PFSK-1 (cell line): ENCODE measurements at regions not wholly inside any gene's neighbourhood (a gene's known extent, or its start where the extent isn't known, plus 50 kb on each side); places are given as distances from the start of the nearest gene placed in this dataset.

Experiments used
- FOXP2 ChIP-seq: optimal IDR thresholded peaks from 2 replicates; pipeline ENCODE3; 2011; ENCODE audit warnings: borderline replicate concordance, control low read depth, inconsistent platforms; ENCODE audit not compliant: insufficient read depth; ENCODE audit errors: extremely low read length, extremely low read depth
- POLR2AphosphoS5 ChIP-seq: IDR thresholded peaks from 2 replicates; pipeline ENCODE4 v1.6.1; 2012; ENCODE audit warnings: low read depth, mild to moderate bottlenecking, control low read depth, low read length, moderate library complexity
- SIN3A ChIP-seq: IDR thresholded peaks from 2 replicates; pipeline ENCODE4 v1.6.1; 2012; ENCODE audit warnings: mild to moderate bottlenecking, low read length, moderate library complexity, borderline replicate concordance; ENCODE audit not compliant: insufficient read depth
- TAF1 ChIP-seq: IDR thresholded peaks from 2 replicates; pipeline ENCODE4 v1.6.1; 2012; ENCODE audit warnings: low read length, control low read depth, borderline replicate concordance; ENCODE audit not compliant: insufficient read depth
- TF ChIP-seq, protein P1 (sequence below), 2 experiments: IDR thresholded peaks; 2 replicates each; pipeline versions ENCODE4 v1.6.1 to v1.8.0; 2011 to 2012; ENCODE audit warnings: low read depth in 2 of 2, low read length in 2 of 2, control low read depth in 1 of 2, inconsistent platforms in 1 of 2, mild to moderate bottlenecking in 1 of 2, moderate library complexity in 1 of 2; ENCODE audit not compliant: insufficient read depth in 1 of 2

DNA sequence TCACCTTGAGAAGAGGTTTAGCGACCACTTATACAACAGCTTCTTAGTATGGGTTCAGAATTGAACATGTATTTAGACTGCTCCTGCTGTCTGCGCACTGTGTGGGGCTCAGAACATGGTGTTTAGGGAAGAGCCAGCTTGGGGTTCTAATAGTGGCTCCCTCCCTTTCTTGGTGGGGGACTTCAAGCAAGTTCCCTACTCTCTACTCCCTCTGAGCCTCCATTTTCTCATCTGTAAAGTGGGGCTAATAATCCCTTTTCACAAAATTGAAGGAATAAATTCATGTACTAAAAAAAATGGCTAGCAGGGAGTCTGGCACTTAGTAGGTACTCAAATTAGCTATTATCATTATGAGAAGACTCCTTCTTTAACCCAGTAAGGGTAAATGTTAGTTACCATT is 97.5 kb upstream of the SPATA12 start:
- TF ChIP-seq POLR2AphosphoS5 (no peak), SIN3A (no peak), TAF1 (no peak), FOXP2 (no peak)
- TF ChIP-seq, protein P1, sequence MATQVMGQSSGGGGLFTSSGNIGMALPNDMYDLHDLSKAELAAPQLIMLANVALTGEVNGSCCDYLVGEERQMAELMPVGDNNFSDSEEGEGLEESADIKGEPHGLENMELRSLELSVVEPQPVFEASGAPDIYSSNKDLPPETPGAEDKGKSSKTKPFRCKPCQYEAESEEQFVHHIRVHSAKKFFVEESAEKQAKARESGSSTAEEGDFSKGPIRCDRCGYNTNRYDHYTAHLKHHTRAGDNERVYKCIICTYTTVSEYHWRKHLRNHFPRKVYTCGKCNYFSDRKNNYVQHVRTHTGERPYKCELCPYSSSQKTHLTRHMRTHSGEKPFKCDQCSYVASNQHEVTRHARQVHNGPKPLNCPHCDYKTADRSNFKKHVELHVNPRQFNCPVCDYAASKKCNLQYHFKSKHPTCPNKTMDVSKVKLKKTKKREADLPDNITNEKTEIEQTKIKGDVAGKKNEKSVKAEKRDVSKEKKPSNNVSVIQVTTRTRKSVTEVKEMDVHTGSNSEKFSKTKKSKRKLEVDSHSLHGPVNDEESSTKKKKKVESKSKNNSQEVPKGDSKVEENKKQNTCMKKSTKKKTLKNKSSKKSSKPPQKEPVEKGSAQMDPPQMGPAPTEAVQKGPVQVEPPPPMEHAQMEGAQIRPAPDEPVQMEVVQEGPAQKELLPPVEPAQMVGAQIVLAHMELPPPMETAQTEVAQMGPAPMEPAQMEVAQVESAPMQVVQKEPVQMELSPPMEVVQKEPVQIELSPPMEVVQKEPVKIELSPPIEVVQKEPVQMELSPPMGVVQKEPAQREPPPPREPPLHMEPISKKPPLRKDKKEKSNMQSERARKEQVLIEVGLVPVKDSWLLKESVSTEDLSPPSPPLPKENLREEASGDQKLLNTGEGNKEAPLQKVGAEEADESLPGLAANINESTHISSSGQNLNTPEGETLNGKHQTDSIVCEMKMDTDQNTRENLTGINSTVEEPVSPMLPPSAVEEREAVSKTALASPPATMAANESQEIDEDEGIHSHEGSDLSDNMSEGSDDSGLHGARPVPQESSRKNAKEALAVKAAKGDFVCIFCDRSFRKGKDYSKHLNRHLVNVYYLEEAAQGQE (IDR thresholded peaks at IDR 0.05; ENCODE audit: insufficient read depth in 1 of 2, low read depth in 2 of 2, low read length in 2 of 2): no peak

DNA sequence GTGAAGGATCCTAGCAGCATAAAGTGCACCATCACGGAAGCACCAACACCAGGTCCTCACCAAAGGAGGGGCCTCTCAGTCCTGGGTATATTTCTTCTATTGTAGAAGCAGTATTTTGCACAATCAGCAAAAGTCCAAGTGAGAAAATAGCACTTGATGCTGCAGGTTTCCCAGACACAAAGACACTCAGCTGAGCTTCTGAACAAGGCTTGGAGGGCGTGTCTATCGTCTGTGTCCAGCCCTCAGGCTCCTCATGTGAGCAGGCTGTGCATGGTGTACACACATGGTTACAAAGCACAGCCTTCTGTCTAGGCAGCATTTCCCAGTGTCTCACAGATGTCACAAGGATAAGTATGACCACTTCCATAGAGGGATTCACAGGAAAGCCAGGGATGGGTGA is 98.3 kb upstream of the SPATA12 start:
- no peak for TF ChIP-seq SIN3A
- TF ChIP-seq, protein P1 (IDR thresholded peaks at IDR 0.05; ENCODE audit: insufficient read depth in 1 of 2, low read depth in 2 of 2, low read length in 2 of 2): no peak
- TF ChIP-seq POLR2AphosphoS5: no peak
- no peak for TF ChIP-seq TAF1
- no peak for TF ChIP-seq FOXP2

DNA sequence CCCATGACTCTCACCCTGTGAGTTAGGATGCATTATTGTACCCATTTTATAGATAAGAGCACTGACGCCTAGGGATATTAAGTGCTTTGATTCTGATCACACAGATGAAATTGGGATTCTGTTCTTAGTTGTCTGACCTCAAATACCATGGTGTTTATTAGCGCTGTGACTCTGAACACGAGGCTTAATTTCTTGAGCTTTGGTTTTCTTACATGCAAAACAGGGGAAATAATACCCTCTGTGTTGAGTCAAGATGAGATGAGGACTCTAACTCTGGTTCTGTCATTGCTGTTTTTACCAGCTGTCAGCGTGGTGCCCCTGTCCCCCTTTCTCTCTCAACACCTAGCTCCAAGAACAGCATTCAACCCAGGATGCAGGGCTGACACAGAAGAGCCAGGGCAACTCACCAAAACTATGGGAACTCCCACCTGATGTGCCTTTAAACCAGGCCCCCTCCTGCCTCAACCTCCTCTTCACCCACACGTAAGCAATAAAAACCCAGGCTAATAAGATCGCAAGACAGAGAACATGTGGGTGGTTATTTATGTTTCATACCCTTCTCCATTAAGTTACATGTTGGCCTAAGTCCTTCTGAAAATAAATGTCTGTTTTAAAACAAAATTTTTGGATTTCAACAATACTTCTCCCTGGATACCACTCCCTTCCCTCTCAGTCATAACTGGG is 100.1 kb upstream of the SPATA12 start:
- TF ChIP-seq FOXP2: no peak
- TF ChIP-seq, protein P1 (IDR thresholded peaks at IDR 0.05; ENCODE audit: insufficient read depth in 1 of 2, low read depth in 2 of 2, low read length in 2 of 2): no peak

DNA sequence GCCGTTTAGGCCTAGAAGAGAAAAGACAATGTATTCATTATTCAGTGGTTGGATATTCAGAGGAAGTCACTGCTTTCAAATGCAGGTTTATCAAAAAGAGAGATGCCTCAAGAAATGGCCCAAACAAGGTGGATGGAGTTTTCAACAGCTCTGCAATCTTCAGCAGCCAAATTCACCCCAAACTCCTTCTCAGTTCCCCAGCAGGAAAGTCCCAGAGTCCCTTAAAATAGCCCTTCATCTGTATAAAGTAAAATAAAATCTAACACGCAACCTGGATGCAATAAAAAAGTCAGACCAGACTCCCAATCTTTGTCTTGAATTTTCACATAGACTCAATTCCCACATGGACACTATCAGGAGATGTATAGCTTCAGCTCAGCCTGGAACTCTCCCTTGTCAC is 101.6 kb upstream of the SPATA12 start:
- no peak for TF ChIP-seq POLR2AphosphoS5
- TF ChIP-seq SIN3A: no peak
- TF ChIP-seq FOXP2: no peak
- no peak for TF ChIP-seq TAF1
- TF ChIP-seq, protein P1 (IDR thresholded peaks at IDR 0.05; ENCODE audit: insufficient read depth in 1 of 2, low read depth in 2 of 2, low read length in 2 of 2): no peak

DNA sequence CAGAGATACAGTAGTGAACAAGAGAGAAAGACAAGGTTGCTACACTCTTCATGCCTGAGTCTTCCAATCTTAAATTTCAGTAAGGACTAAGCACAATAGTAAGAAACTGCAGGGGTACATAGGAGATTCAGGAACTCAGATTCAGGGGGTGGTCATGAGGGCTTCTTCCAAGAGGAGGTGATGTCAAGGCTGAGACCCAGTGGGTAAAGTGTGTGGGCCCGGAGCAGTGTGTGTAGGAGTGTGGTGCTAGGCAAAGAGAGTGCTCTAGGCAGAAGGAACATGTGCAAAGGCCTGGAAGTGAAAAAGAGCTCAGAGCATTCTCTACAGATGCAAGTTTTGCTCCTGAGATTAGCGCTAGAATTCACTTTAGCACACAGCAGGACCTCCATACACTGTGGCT is 102.9 kb upstream of the SPATA12 start:
- TF ChIP-seq SIN3A (no peak), TAF1 (no peak), FOXP2 (no peak), POLR2AphosphoS5 (no peak)
- TF ChIP-seq, protein P1 (IDR thresholded peaks at IDR 0.05; ENCODE audit: insufficient read depth in 1 of 2, low read depth in 2 of 2, low read length in 2 of 2): no peak
